ENCODE measurements at regions not wholly inside any gene's neighbourhood (a gene's known extent, or its start where the extent isn't known, plus 50 kb on each side); places are given as distances from the start of the nearest gene placed in this dataset.

GRCh38 chr10:10431422-10432066, 586.1 kb upstream of the CELF2 start:
- no peak for TF ChIP-seq POLR2A (IDR thresholded peaks at IDR 0.05; ENCODE audit: low read depth, low read length)
- TF ChIP-seq CTCF (conservative IDR thresholded peaks at IDR 0.05; ENCODE audit: low read depth, low read length), result no peak
- no peak for TF ChIP-seq RAD21 (IDR thresholded peaks at IDR 0.05; ENCODE audit: low read length)
- no peak for TF ChIP-seq FOS (IDR thresholded peaks at IDR 0.05; ENCODE audit: low read depth, low read length)
- no peak for TF ChIP-seq BHLHE40 (IDR thresholded peaks at IDR 0.05; ENCODE audit: low read depth, low read length)

Data from IMR-90 (cell line).